HK-2 (cell line): ENCODE measurements at regions not wholly inside any gene's neighbourhood (a gene's known extent, or its start where the extent isn't known, plus 50 kb on each side); places are given as distances from the start of the nearest gene placed in this dataset.

ENCODE experiments used
- DNase-seq: peaks from one replicate; pipeline ENCODE4 v3.0.0-alpha.2; 2018; ENCODE audit not compliant: unreplicated experiment

GRCh38 chr20:22916021-22916842 is 118.9 kb upstream of the SSTR4 start:
- no peak for DNase-seq

GRCh38 chr20:22918286-22918983 is 116.7 kb upstream of the SSTR4 start:
- no peak for DNase-seq

- no peak for DNase-seq
Observed at GRCh38 chr20:22920898-22921297, 114.2 kb upstream of the SSTR4 start.

GRCh38 chr20:22921595-22922421 is 113.3 kb upstream of the SSTR4 start:
- DNase-seq, result no peak

- no peak for DNase-seq
Observed at GRCh38 chr20:22922987-22923386, 112.1 kb upstream of the SSTR4 start.

- DNase-seq, result no peak
Observed at GRCh38 chr20:22924046-22924737, 110.9 kb upstream of the SSTR4 start.

- DNase-seq, result no peak
Observed at GRCh38 chr20:22924949-22925612, 110.0 kb upstream of the SSTR4 start.

GRCh38 chr20:22925613-22925983 is 109.5 kb upstream of the SSTR4 start:
- no peak for DNase-seq

- DNase-seq, result no peak
Observed at GRCh38 chr20:22927537-22927936, 107.6 kb upstream of the SSTR4 start.

GRCh38 chr20:22928679-22929078 is 106.4 kb upstream of the SSTR4 start:
- DNase-seq, result no peak

- no peak for DNase-seq
Observed at GRCh38 chr20:22929661-22930060, 105.5 kb upstream of the SSTR4 start.

- no peak for DNase-seq
Observed at GRCh38 chr20:22931653-22932608, 103.2 kb upstream of the SSTR4 start.

- no peak for DNase-seq
Observed at GRCh38 chr20:22939181-22939580, 95.9 kb upstream of the SSTR4 start.

GRCh38 chr20:22940350-22940749 is 94.8 kb upstream of the SSTR4 start:
- DNase-seq, result no peak

GRCh38 chr20:22941550-22941949 is 93.6 kb upstream of the SSTR4 start:
- no peak for DNase-seq

- no peak for DNase-seq
Observed at GRCh38 chr20:22942742-22943141, 92.4 kb upstream of the SSTR4 start.

- no peak for DNase-seq
Observed at GRCh38 chr20:22944062-22944461, 91.0 kb upstream of the SSTR4 start.

- DNase-seq, result no peak
Observed at GRCh38 chr20:22944936-22945335, 90.2 kb upstream of the SSTR4 start.

GRCh38 chr20:22946596-22946995 is 88.5 kb upstream of the SSTR4 start:
- DNase-seq, result no peak
